ENCODE measurements at regions not wholly inside any gene's neighbourhood (a gene's known extent, or its start where the extent isn't known, plus 50 kb on each side); places are given as distances from the start of the nearest gene placed in this dataset.

- TF ChIP-seq, protein P1, sequence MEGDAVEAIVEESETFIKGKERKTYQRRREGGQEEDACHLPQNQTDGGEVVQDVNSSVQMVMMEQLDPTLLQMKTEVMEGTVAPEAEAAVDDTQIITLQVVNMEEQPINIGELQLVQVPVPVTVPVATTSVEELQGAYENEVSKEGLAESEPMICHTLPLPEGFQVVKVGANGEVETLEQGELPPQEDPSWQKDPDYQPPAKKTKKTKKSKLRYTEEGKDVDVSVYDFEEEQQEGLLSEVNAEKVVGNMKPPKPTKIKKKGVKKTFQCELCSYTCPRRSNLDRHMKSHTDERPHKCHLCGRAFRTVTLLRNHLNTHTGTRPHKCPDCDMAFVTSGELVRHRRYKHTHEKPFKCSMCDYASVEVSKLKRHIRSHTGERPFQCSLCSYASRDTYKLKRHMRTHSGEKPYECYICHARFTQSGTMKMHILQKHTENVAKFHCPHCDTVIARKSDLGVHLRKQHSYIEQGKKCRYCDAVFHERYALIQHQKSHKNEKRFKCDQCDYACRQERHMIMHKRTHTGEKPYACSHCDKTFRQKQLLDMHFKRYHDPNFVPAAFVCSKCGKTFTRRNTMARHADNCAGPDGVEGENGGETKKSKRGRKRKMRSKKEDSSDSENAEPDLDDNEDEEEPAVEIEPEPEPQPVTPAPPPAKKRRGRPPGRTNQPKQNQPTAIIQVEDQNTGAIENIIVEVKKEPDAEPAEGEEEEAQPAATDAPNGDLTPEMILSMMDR (IDR thresholded peaks at IDR 0.05 in 4 of 5, conservative IDR thresholded peaks at IDR 0.05 in 1 of 5) = no peak
- no peak for TF ChIP-seq POLR2A (IDR thresholded peaks at IDR 0.05)
These were observed 84.8 kb upstream of the TOX3 start for GRCh38 chr16:52631711-52632110.
